ENCODE measurements at regions not wholly inside any gene's neighbourhood (a gene's known extent, or its start where the extent isn't known, plus 50 kb on each side); places are given as distances from the start of the nearest gene placed in this dataset.
"Not testable (repeated sequence)": the region's sequence is repeated elsewhere in the genome, so short reads cannot be mapped to it uniquely, and the experiment has no call there.

- TF ChIP-seq CTCF (IDR thresholded peaks at IDR 0.05; ENCODE audit: insufficient read depth, low read depth, low read length) = no peak
- no peak overlapping the region for H3K4me3 ChIP-seq (ENCODE audit: low read depth, low read length)
- no peak for DNase-seq (ENCODE audit: low read depth)
Measured at GRCh38 chr19:30682146-30682998, 310.2 kb downstream of the ZNF536 start.

- H3K4me3 ChIP-seq (ENCODE audit: low read depth, low read length) = no peak overlapping the region
- TF ChIP-seq CTCF (IDR thresholded peaks at IDR 0.05; ENCODE audit: insufficient read depth, low read depth, low read length) = no peak
- no peak for DNase-seq (ENCODE audit: low read depth)
Measured at GRCh38 chr19:30681162-30682100, 309.2 kb downstream of the ZNF536 start.

- DNase-seq (ENCODE audit: low read depth); H3K4me3 ChIP-seq (ENCODE audit: low read depth, low read length): not testable (repeated sequence)
Measured at GRCh38 chr19:30680399-30680798, 308.2 kb downstream of the ZNF536 start.

GRCh38 chr19:30679789-30680188 lies 307.6 kb downstream of the ZNF536 start:
- H3K4me3 ChIP-seq (ENCODE audit: low read depth, low read length) = no peak overlapping the region
- no peak for DNase-seq (ENCODE audit: low read depth)
- TF ChIP-seq CTCF (IDR thresholded peaks at IDR 0.05; ENCODE audit: insufficient read depth, low read depth, low read length) = no peak

- TF ChIP-seq CTCF (IDR thresholded peaks at IDR 0.05; ENCODE audit: insufficient read depth, low read depth, low read length) = no peak
- no peak for DNase-seq (ENCODE audit: low read depth)
- no peak overlapping the region for H3K4me3 ChIP-seq (ENCODE audit: low read depth, low read length)
Measured at GRCh38 chr19:30679153-30679702, 307.0 kb downstream of the ZNF536 start.

- DNase-seq (ENCODE audit: low read depth) = no peak
- no peak overlapping the region for H3K4me3 ChIP-seq (ENCODE audit: low read depth, low read length)
- TF ChIP-seq CTCF (IDR thresholded peaks at IDR 0.05; ENCODE audit: insufficient read depth, low read depth, low read length) = no peak
Measured at GRCh38 chr19:30678168-30678567, 306.0 kb downstream of the ZNF536 start.

- no peak for TF ChIP-seq CTCF (IDR thresholded peaks at IDR 0.05; ENCODE audit: insufficient read depth, low read depth, low read length)
- H3K4me3 ChIP-seq (ENCODE audit: low read depth, low read length) = no peak overlapping the region
- no peak for DNase-seq (ENCODE audit: low read depth)
Measured at GRCh38 chr19:30677702-30678101, 305.5 kb downstream of the ZNF536 start.

Data from fibroblast of villous mesenchyme (primary cell).